Spinal cord (tissue), 9 donors: ENCODE measurements at regions not wholly inside any gene's neighbourhood (a gene's known extent, or its start where the extent isn't known, plus 50 kb on each side); places are given as distances from the start of the nearest gene placed in this dataset.

Experiments used
- DNase-seq, 6 donors: peaks; one replicate each; pipeline versions ENCODE4 v3.0.0 to v3.0.0-alpha.2; 2013 to 2015; ENCODE audit warnings: low spot score in 6 of 6, low read depth in 4 of 6
- H3K27ac ChIP-seq: one replicate; pipeline ENCODE4 v1.5.1; 2013; ENCODE audit warnings: low read depth, low read length, control low read depth
- H3K27me3 ChIP-seq: one replicate; pipeline ENCODE4 v1.6.1; 2013; ENCODE audit warnings: low read length; ENCODE audit not compliant: control insufficient read depth, insufficient read depth
- H3K36me3 ChIP-seq: one replicate; pipeline ENCODE4 v1.6.1; 2013; ENCODE audit warnings: low read length; ENCODE audit not compliant: control insufficient read depth, insufficient read depth
- H3K4me1 ChIP-seq: one replicate; pipeline ENCODE4 v1.6.1; 2013; ENCODE audit warnings: low read length; ENCODE audit not compliant: control insufficient read depth, insufficient read depth
- H3K4me3 ChIP-seq: one replicate; pipeline ENCODE4 v1.5.1; 2013; ENCODE audit warnings: low read depth, low read length, control low read depth
- H3K9me3 ChIP-seq: one replicate; pipeline ENCODE4 v1.6.1; 2013; ENCODE audit warnings: low read length; ENCODE audit not compliant: control insufficient read depth, insufficient read depth
- WGBS: methylation state at CpG from one replicate; pipeline ENCODE4 v1.1.5; 2013; ENCODE audit warnings: missing lambda C conversion rate; ENCODE audit not compliant: insufficient coverage; 5-methylcytosine and 5-hydroxymethylcytosine counted together
- donor health status: healthy.

DNA sequence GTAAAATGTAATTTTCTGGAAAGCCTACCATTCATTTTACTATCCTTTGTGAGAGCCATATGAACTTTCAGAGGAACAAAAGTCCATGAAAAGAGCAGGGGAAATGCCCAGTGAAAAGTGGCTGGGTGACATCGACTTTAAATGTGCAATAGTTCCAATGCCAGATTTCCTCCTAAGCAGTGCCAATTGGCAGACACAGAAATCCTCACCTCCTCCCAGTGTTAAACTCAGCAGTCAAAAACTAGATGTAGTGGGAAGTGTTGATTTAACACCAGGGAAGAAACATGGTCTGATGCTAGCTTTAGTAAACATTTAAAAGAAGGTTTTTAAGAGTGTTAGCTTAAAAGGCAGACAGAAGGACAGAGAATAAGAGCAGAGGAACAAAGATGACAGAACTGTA is 2055.2 kb downstream of the MAT2B start:
- DNase-seq, result peak; percentile 20 to 93 (median 34)
- Histone ChIP-seq H3K27me3 (no peaks in the 10 kb centered on the region), H3K4me1 (no peaks in the 10 kb centered on the region), H3K9me3 (peaks cover 1% of the 10 kb centered on the region), H3K27ac (no peak overlapping the region), H3K4me3 (no peak overlapping the region), H3K36me3 (no peaks in the 10 kb centered on the region)
- no CpG with 5 or more reads among the region's 1 CpG for WGBS

DNA sequence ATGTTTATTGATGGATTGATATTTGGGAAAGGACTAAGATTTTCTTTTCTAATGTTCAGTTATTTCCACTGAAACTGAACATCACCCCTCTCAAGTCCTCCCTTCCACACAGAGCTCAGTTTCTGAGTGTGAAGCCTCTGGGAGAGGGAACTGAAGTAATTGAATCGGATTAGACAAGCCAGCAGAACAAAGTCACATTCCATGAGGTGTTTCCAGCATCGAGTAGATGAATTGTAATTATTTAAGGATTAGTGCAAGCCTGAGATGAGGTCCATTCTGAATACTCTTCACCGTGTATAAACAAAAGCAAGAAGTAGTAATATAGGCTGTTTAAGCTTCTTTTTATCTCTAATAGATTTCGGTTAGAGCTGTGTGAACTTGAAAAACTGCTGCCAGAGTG is 2060.5 kb downstream of the MAT2B start:
- WGBS, result 40% methylated on average over 1 of the region's 4 CpGs
- no peaks in the 10 kb centered on the region for H3K36me3 ChIP-seq
- H3K27ac ChIP-seq, result no peak overlapping the region
- no peaks in the 10 kb centered on the region for H3K4me1 ChIP-seq
- DNase-seq, result no peak
- no peak overlapping the region for H3K4me3 ChIP-seq
- H3K9me3 ChIP-seq, result no peaks in the 10 kb centered on the region
- no peaks in the 10 kb centered on the region for H3K27me3 ChIP-seq

GRCh38 chr5:165569551-165569950 is 2064.1 kb downstream of the MAT2B start:
- H3K4me3 ChIP-seq, result no peak overlapping the region
- no peak overlapping the region for H3K27ac ChIP-seq
- no peaks in the 10 kb centered on the region for H3K36me3 ChIP-seq
- H3K27me3 ChIP-seq, result no peaks in the 10 kb centered on the region
- 79% methylated on average over 3 of the region's 7 CpGs for WGBS
- no peaks in the 10 kb centered on the region for H3K9me3 ChIP-seq
- no peak for DNase-seq
- H3K4me1 ChIP-seq, result no peaks in the 10 kb centered on the region

- no peak overlapping the region for H3K27ac ChIP-seq
Measured at GRCh38 chr5:165573445-165573844, 2068.0 kb downstream of the MAT2B start.

DNA sequence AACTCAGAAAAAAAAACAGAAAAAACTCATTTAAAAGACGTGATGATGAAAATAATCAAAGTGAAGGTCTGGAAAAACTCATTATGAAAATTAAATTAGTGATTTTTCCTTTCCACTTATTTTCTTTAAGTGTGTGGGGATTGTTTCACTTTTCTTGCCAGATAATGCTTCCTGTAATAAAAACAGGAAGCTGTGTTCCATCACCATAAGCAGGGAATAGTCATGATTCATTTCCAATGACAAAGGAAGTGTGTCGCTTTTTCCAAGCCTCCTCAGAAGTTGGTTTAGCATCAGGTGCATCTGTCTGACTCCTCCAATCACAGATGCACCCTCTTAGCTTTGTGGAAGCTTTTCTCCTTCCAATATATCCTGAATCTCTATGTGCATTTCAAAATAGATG is 2068.7 kb downstream of the MAT2B start:
- H3K4me1 ChIP-seq, result no peaks in the 10 kb centered on the region
- no peak overlapping the region for H3K27ac ChIP-seq
- no peaks in the 10 kb centered on the region for H3K27me3 ChIP-seq
- DNase-seq, result no peak
- H3K9me3 ChIP-seq, result no peaks in the 10 kb centered on the region
- WGBS, result 80% methylated on average over 1 of the region's 2 CpGs
- no peak overlapping the region for H3K4me3 ChIP-seq
- H3K36me3 ChIP-seq, result no peaks in the 10 kb centered on the region

More at GRCh38 chr5:165573445-165573844, 2068.0 kb downstream of the MAT2B start:
- Histone ChIP-seq H3K36me3 (no peaks in the 10 kb centered on the region), H3K4me1 (no peaks in the 10 kb centered on the region), H3K27me3 (no peaks in the 10 kb centered on the region), H3K4me3 (no peak overlapping the region), H3K9me3 (no peaks in the 10 kb centered on the region)
- 90% methylated on average over 3 of the region's 4 CpGs for WGBS
- no peak for DNase-seq

GRCh38 chr5:165576678-165577275 is 2071.4 kb downstream of the MAT2B start:
- no peaks in the 10 kb centered on the region for H3K9me3 ChIP-seq
- no peaks in the 10 kb centered on the region for H3K36me3 ChIP-seq
- no peak overlapping the region for H3K27ac ChIP-seq
- no CpG with 5 or more reads among the region's 3 CpGs for WGBS
- no peak overlapping the region for H3K4me3 ChIP-seq
- DNase-seq, result no peak
- H3K4me1 ChIP-seq, result no peaks in the 10 kb centered on the region
- no peaks in the 10 kb centered on the region for H3K27me3 ChIP-seq

- Histone ChIP-seq H3K9me3 (no peaks in the 10 kb centered on the region), H3K4me3 (no peak overlapping the region), H3K4me1 (no peaks in the 10 kb centered on the region), H3K27ac (no peak overlapping the region), H3K27me3 (no peaks in the 10 kb centered on the region), H3K36me3 (no peaks in the 10 kb centered on the region)
- DNase-seq, result no peak
Measured at GRCh38 chr5:165579911-165580310, 2074.5 kb downstream of the MAT2B start.

DNA sequence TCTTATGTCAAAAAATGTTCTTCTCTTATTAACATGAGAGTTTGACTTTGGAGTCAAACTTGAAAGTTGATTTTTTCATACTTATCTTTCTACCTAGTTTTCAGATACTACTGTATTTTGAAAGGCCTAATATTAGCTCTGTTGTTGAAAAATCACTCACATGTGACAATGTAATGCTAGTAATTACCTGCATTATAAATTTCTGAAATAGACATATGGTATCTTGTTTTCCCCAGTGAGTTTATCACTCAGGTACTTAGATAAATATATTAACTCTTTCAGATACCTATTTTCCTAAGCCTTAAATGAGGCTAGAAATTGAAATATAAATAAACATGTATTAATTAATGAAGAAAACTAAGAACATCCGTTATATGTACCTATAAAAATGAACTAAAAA is 2089.3 kb downstream of the MAT2B start:
- no CpG with 5 or more reads among the region's 1 CpG for WGBS
- Histone ChIP-seq H3K27ac (no peak overlapping the region), H3K4me1 (no peaks in the 10 kb centered on the region), H3K4me3 (no peak overlapping the region), H3K36me3 (no peaks in the 10 kb centered on the region), H3K27me3 (no peaks in the 10 kb centered on the region), H3K9me3 (no peaks in the 10 kb centered on the region)
- DNase-seq, result no peak

DNA sequence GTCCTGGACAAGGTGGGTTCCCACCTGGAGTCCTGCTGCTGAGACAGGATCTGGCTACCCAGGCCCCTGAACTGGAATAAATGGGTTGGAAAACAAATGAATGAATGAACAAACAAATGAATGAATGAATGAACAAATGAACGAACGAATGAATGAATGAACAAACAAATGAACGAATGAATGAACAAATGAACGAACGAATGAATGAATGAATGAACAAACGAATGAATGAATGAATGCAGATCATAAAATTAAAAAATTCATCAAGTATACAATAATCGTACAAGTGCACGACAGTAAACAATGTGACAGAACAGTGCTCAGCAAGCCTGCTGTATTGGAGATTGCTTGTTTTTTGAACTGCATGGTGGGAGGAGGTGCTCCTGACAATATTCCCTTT is 2097.1 kb downstream of the MAT2B start:
- no peak overlapping the region for H3K4me3 ChIP-seq
- H3K9me3 ChIP-seq, result no peaks in the 10 kb centered on the region
- H3K27ac ChIP-seq, result no peak overlapping the region
- no peaks in the 10 kb centered on the region for H3K27me3 ChIP-seq
- no peaks in the 10 kb centered on the region for H3K4me1 ChIP-seq
- WGBS, result no CpG with 5 or more reads among the region's 8 CpGs
- H3K36me3 ChIP-seq, result no peaks in the 10 kb centered on the region
- no peak for DNase-seq

DNA sequence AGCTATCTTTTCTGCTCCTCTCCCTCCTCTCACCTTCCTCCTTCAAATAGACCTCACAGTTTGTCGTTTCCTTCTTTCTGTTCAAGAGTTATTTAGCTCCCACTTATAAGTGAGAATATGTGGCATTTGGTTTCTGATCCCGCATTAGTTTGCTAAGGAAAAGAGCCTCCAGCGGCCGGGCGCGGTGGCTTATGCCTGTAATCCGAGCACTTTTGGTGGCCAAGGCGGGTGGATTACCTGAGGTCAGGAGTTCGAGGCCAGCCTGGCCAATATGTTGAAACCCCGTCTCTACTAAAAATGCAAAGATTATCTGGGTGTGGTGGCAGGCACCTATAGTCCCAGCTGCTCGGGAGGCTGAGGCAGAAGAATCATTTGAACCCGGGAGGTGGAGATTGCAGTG is 2101.6 kb downstream of the MAT2B start:
- H3K4me1 ChIP-seq, result no peaks in the 10 kb centered on the region
- H3K27me3 ChIP-seq, result no peaks in the 10 kb centered on the region
- 97% methylated on average over 9 of the region's 12 CpGs for WGBS
- H3K36me3 ChIP-seq, result no peaks in the 10 kb centered on the region
- DNase-seq, result no peak
- H3K27ac ChIP-seq, result no peak overlapping the region
- no peaks in the 10 kb centered on the region for H3K9me3 ChIP-seq
- H3K4me3 ChIP-seq, result no peak overlapping the region
